ENCODE measurements at regions not wholly inside any gene's neighbourhood (a gene's known extent, or its start where the extent isn't known, plus 50 kb on each side); places are given as distances from the start of the nearest gene placed in this dataset.

DNA sequence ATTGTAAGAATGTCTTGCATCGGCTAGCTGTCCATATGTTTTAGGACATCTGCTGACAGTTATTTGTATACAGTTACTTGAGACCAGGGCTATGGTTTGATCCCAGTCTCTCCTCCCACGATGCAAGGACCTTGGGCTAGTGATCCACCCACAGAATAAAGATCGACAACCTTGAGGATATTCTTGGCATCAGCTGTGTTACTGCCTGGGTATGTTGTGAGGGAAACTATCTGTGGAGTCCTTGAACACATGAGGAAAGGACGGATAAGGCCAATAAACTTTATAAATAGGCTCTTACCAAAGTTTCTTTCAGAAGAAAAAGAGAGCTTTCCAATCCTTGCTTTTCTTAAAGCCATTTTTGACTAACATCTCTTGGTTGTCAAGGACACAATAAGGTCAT is 70.8 kb upstream of the HEY2 start:
- Histone ChIP-seq H3K27ac (ENCODE audit: low read depth, low read length, poor library complexity, severe bottlenecking) (no peak overlapping the region), H3K4me1 (ENCODE audit: insufficient read depth, low read length, poor library complexity, severe bottlenecking) (no peaks in the 10 kb centered on the region), H3K9me3 (ENCODE audit: low read depth, low read length, poor library complexity, severe bottlenecking) (no peaks in the 10 kb centered on the region), H3K27me3 (replicated peaks; ENCODE audit: insufficient read depth, low read depth, low read length, poor library complexity) (no peaks in the 10 kb centered on the region), H3K36me3 (ENCODE audit: insufficient read depth, low read length, poor library complexity, severe bottlenecking) (no peaks in the 10 kb centered on the region), H3K4me3 (ENCODE audit: low read depth, low read length, poor library complexity, severe bottlenecking) (no peak overlapping the region)
- POLR2A ChIA-PET (ENCODE audit: low non-redundant PET): no interaction called here
- BruUV-seq (replicated peaks): no TSS peak
- no peak for TF ChIP-seq EZH2 (IDR thresholded peaks at IDR 0.05; ENCODE audit: borderline replicate concordance, low read depth, low read length, poor library complexity, severe bottlenecking)
- TF ChIP-seq, protein P1, sequence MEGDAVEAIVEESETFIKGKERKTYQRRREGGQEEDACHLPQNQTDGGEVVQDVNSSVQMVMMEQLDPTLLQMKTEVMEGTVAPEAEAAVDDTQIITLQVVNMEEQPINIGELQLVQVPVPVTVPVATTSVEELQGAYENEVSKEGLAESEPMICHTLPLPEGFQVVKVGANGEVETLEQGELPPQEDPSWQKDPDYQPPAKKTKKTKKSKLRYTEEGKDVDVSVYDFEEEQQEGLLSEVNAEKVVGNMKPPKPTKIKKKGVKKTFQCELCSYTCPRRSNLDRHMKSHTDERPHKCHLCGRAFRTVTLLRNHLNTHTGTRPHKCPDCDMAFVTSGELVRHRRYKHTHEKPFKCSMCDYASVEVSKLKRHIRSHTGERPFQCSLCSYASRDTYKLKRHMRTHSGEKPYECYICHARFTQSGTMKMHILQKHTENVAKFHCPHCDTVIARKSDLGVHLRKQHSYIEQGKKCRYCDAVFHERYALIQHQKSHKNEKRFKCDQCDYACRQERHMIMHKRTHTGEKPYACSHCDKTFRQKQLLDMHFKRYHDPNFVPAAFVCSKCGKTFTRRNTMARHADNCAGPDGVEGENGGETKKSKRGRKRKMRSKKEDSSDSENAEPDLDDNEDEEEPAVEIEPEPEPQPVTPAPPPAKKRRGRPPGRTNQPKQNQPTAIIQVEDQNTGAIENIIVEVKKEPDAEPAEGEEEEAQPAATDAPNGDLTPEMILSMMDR (conservative IDR thresholded peaks at IDR 0.05; ENCODE audit: low read depth, low read length): no peak
- CTCF ChIA-PET: no interaction called here
- DNase-seq (ENCODE audit: low spot score): no peak
- intact Hi-C loops (cut with micrococcal nuclease; ENCODE audit: unreplicated experiment): no loop called here

DNA sequence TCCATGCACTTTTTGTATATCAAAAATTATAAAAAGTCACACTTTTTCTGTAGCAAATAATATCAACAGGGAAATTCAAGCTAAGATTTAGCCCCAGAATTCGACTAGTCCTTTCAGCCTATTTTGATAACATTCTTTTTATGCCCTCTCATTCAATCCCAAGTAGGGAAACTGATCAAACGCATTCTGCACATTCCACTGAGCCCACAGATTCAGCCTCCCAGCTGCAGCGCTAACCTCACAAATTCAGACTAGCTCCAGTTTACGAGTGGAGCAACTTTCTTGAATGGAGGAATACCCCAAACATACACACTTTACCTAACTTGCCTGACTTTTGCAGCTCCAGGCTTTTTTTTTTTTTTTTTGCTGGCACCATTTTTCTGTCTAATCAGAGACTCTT is 70.3 kb upstream of the HEY2 start:
- Histone ChIP-seq H3K27me3 (replicated peaks; ENCODE audit: insufficient read depth, low read depth, low read length, poor library complexity) (no peaks in the 10 kb centered on the region), H3K4me3 (ENCODE audit: low read depth, low read length, poor library complexity, severe bottlenecking) (no peak overlapping the region)
- intact Hi-C loops (cut with micrococcal nuclease; ENCODE audit: unreplicated experiment): no loop called here

DNA sequence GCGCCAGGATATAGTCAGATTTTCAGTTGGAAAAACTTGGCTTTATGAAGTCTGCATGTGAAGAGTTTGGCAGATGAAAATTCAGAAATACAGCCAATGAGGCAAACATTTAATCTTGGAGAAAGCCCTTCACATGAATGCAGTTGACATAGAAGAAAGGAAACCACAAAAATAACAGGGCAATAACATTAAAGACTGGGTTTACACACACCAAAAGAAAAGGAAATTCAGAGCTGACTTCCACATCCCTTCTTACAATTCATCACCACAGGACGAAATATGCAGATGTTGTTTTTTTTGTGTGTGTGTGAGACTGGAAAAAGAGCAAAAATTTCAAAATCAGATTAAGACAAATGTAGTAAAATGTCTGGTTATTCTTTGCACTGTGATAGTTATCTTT is 69.8 kb upstream of the HEY2 start:
- Histone ChIP-seq H3K27me3 (replicated peaks; ENCODE audit: insufficient read depth, low read depth, low read length, poor library complexity) (no peaks in the 10 kb centered on the region), H3K4me1 (ENCODE audit: insufficient read depth, low read length, poor library complexity, severe bottlenecking) (no peaks in the 10 kb centered on the region), H3K9me3 (ENCODE audit: low read depth, low read length, poor library complexity, severe bottlenecking) (no peaks in the 10 kb centered on the region), H3K36me3 (ENCODE audit: insufficient read depth, low read length, poor library complexity, severe bottlenecking) (no peaks in the 10 kb centered on the region), H3K4me3 (ENCODE audit: low read depth, low read length, poor library complexity, severe bottlenecking) (no peak overlapping the region), H3K27ac (ENCODE audit: low read depth, low read length, poor library complexity, severe bottlenecking) (no peak overlapping the region)
- DNase-seq (ENCODE audit: low spot score): no peak
- no TSS peak for BruUV-seq (replicated peaks)
- no peak for TF ChIP-seq EZH2 (IDR thresholded peaks at IDR 0.05; ENCODE audit: borderline replicate concordance, low read depth, low read length, poor library complexity, severe bottlenecking)
- TF ChIP-seq, protein P1 (conservative IDR thresholded peaks at IDR 0.05; ENCODE audit: low read depth, low read length): no peak
- intact Hi-C loops (cut with micrococcal nuclease; ENCODE audit: unreplicated experiment): no loop called here
- POLR2A ChIA-PET (ENCODE audit: low non-redundant PET): no interaction called here
- CTCF ChIA-PET: no interaction called here

More for the DNA sequence above, 70.3 kb upstream of the HEY2 start:
- no peak overlapping the region for H3K27ac ChIP-seq (ENCODE audit: low read depth, low read length, poor library complexity, severe bottlenecking)
- TF ChIP-seq EZH2 (IDR thresholded peaks at IDR 0.05; ENCODE audit: borderline replicate concordance, low read depth, low read length, poor library complexity, severe bottlenecking): no peak
- TF ChIP-seq, protein P1 (conservative IDR thresholded peaks at IDR 0.05; ENCODE audit: low read depth, low read length): no peak
- no peak for DNase-seq (ENCODE audit: low spot score)
- BruUV-seq (replicated peaks): no TSS peak
- no peaks in the 10 kb centered on the region for H3K9me3 ChIP-seq (ENCODE audit: low read depth, low read length, poor library complexity, severe bottlenecking)
- ChIA-PET POLR2A (ENCODE audit: low non-redundant PET) (no interaction called here), CTCF (no interaction called here)
- H3K4me1 ChIP-seq (ENCODE audit: insufficient read depth, low read length, poor library complexity, severe bottlenecking): no peaks in the 10 kb centered on the region
- H3K36me3 ChIP-seq (ENCODE audit: insufficient read depth, low read length, poor library complexity, severe bottlenecking): no peaks in the 10 kb centered on the region
